ENCODE measurements at regions not wholly inside any gene's neighbourhood (a gene's known extent, or its start where the extent isn't known, plus 50 kb on each side); places are given as distances from the start of the nearest gene placed in this dataset.

DNA sequence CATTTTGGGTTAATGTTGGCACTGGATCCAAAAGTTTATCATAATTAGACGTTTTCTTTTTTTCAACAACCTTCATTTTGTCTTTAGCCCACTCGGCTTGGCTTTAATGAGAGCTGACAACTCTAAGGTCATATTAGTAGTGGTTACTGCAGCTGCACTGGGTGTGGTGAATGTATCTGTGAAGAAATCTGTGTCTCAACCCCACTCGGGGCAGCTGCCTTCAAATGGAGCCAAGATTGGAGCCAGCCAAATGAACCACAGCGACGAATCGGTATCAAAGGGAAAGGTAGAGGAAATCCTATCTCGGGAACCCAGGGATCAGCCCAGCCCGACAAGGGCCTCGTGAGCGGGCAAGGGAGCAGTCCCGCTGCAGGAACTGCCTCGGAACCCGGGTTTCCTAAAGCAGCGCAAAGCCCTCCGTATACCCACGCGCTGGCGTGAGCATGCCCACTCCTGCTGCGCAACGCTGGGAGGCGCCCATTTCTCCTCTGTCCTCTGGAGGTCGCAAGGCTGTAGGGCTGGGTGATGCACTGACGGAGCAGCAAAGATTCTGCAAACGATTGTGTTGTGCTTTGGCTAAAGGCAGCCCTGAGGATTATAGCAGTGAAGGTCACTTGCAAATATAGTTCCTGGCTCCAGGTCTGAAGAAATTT, 98.7 kb upstream of the MBL2 start:
- TF ChIP-seq, protein P1, sequence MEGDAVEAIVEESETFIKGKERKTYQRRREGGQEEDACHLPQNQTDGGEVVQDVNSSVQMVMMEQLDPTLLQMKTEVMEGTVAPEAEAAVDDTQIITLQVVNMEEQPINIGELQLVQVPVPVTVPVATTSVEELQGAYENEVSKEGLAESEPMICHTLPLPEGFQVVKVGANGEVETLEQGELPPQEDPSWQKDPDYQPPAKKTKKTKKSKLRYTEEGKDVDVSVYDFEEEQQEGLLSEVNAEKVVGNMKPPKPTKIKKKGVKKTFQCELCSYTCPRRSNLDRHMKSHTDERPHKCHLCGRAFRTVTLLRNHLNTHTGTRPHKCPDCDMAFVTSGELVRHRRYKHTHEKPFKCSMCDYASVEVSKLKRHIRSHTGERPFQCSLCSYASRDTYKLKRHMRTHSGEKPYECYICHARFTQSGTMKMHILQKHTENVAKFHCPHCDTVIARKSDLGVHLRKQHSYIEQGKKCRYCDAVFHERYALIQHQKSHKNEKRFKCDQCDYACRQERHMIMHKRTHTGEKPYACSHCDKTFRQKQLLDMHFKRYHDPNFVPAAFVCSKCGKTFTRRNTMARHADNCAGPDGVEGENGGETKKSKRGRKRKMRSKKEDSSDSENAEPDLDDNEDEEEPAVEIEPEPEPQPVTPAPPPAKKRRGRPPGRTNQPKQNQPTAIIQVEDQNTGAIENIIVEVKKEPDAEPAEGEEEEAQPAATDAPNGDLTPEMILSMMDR (IDR thresholded peaks at IDR 0.05): no peak
- TF ChIP-seq POLR2A (IDR thresholded peaks at IDR 0.05) (no peak), POLR2AphosphoS5 (IDR thresholded peaks at IDR 0.05; ENCODE audit: insufficient read depth in 1 of 2, low read depth in 1 of 2) (no peak)
